ENCODE measurements at regions not wholly inside any gene's neighbourhood (a gene's known extent, or its start where the extent isn't known, plus 50 kb on each side); places are given as distances from the start of the nearest gene placed in this dataset.

DNA sequence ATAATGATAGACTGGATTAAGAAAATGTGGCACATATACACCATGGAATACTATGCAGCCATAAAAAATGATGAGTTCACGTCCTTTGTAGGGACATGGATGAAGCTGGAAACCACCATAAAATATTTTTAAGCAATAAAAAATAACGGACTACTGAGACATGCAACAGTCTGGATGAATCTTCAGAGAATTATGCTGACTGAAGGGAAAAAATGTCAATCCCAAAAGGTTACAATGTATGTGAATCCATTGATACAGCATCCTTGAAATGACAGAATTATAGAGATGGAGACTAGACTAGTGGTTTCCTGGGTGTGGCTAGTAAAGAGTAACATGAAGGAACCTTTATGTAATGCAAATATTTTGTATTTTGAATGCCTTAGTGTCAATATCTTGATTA is 1808.6 kb upstream of the NUDT12 start:
- no peak for TF ChIP-seq ZNF510 (tag by site-specific recombination; IDR thresholded peaks at IDR 0.05; ENCODE audit: insufficient replicate concordance)
- TF ChIP-seq, protein P1, sequence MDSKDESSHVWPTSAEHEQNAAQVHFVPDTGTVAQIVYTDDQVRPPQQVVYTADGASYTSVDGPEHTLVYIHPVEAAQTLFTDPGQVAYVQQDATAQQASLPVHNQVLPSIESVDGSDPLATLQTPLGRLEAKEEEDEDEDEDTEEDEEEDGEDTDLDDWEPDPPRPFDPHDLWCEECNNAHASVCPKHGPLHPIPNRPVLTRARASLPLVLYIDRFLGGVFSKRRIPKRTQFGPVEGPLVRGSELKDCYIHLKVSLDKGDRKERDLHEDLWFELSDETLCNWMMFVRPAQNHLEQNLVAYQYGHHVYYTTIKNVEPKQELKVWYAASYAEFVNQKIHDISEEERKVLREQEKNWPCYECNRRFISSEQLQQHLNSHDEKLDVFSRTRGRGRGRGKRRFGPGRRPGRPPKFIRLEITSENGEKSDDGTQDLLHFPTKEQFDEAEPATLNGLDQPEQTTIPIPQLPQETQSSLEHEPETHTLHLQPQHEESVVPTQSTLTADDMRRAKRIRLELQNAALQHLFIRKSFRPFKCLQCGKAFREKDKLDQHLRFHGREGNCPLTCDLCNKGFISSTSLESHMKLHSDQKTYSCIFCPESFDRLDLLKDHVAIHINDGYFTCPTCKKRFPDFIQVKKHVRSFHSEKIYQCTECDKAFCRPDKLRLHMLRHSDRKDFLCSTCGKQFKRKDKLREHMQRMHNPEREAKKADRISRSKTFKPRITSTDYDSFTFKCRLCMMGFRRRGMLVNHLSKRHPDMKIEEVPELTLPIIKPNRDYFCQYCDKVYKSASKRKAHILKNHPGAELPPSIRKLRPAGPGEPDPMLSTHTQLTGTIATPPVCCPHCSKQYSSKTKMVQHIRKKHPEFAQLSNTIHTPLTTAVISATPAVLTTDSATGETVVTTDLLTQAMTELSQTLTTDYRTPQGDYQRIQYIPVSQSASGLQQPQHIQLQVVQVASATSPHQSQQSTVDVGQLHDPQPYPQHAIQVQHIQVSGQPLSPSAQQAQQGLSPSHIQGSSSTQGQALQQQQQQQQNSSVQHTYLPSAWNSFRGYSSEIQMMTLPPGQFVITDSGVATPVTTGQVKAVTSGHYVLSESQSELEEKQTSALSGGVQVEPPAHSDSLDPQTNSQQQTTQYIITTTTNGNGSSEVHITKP (tag by site-specific recombination; IDR thresholded peaks at IDR 0.05) = no peak
- no peak for TF ChIP-seq ZNF175 (tag by site-specific recombination; IDR thresholded peaks at IDR 0.05)
- TF ChIP-seq, protein P2, sequence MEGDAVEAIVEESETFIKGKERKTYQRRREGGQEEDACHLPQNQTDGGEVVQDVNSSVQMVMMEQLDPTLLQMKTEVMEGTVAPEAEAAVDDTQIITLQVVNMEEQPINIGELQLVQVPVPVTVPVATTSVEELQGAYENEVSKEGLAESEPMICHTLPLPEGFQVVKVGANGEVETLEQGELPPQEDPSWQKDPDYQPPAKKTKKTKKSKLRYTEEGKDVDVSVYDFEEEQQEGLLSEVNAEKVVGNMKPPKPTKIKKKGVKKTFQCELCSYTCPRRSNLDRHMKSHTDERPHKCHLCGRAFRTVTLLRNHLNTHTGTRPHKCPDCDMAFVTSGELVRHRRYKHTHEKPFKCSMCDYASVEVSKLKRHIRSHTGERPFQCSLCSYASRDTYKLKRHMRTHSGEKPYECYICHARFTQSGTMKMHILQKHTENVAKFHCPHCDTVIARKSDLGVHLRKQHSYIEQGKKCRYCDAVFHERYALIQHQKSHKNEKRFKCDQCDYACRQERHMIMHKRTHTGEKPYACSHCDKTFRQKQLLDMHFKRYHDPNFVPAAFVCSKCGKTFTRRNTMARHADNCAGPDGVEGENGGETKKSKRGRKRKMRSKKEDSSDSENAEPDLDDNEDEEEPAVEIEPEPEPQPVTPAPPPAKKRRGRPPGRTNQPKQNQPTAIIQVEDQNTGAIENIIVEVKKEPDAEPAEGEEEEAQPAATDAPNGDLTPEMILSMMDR (tag by site-specific recombination; IDR thresholded peaks at IDR 0.05) = no peak
- no peak for TF ChIP-seq ZNF18 (tag by site-specific recombination; IDR thresholded peaks at IDR 0.05)
- no peak for TF ChIP-seq ZNF558 (tag by site-specific recombination; IDR thresholded peaks at IDR 0.05)
- TF ChIP-seq ZNF561 (tag by site-specific recombination; IDR thresholded peaks at IDR 0.05; ENCODE audit: borderline replicate concordance) = no peak
- no peak for TF ChIP-seq ZNF132 (tag by site-specific recombination; IDR thresholded peaks at IDR 0.05; ENCODE audit: borderline replicate concordance)
- no peak for TF ChIP-seq ZNF292 (tag by site-specific recombination; IDR thresholded peaks at IDR 0.05; ENCODE audit: borderline replicate concordance, low read depth)
- no peak for TF ChIP-seq ZNF658 (tag by site-specific recombination; IDR thresholded peaks at IDR 0.05)
- TF ChIP-seq, protein P3, sequence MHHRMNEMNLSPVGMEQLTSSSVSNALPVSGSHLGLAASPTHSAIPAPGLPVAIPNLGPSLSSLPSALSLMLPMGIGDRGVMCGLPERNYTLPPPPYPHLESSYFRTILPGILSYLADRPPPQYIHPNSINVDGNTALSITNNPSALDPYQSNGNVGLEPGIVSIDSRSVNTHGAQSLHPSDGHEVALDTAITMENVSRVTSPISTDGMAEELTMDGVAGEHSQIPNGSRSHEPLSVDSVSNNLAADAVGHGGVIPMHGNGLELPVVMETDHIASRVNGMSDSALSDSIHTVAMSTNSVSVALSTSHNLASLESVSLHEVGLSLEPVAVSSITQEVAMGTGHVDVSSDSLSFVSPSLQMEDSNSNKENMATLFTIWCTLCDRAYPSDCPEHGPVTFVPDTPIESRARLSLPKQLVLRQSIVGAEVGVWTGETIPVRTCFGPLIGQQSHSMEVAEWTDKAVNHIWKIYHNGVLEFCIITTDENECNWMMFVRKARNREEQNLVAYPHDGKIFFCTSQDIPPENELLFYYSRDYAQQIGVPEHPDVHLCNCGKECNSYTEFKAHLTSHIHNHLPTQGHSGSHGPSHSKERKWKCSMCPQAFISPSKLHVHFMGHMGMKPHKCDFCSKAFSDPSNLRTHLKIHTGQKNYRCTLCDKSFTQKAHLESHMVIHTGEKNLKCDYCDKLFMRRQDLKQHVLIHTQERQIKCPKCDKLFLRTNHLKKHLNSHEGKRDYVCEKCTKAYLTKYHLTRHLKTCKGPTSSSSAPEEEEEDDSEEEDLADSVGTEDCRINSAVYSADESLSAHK (tag by site-specific recombination; IDR thresholded peaks at IDR 0.05) = no peak

Measured in HEK293 (cell line).